Skin of body (tissue), 1 donor: ENCODE measurements at regions not wholly inside any gene's neighbourhood (a gene's known extent, or its start where the extent isn't known, plus 50 kb on each side); places are given as distances from the start of the nearest gene placed in this dataset.

Experiments
- DNase-seq: peaks from one replicate; lab custom pipeline; 2025; lab: John Stamatoyannopoulos, UW

GRCh38 chr2:83071352-83071751 lies 1387.7 kb downstream of the SUCLG1 start:
- DNase-seq, result no peak

GRCh38 chr2:83069724-83070123 lies 1389.4 kb downstream of the SUCLG1 start:
- DNase-seq, result no peak

DNA sequence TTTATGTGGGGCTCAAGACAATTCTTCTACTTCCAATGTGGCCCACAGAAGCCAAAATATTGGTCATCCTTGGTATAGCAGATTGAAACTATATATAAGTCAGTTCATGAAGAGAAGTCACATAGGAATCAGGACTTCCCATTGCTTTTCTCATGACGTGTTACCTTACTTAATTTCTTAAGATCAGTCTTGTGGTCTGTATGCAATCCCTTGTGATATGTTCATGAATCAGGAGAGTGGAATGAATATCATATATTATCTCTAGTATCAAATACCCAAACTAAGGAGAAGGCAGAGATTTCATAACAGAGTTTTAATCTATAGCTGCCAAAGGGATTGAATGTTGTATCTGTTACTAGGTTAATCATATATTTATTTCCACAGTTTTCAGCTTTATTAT lies 1390.4 kb downstream of the SUCLG1 start:
- DNase-seq, result no peak

GRCh38 chr2:83067947-83068346 lies 1391.1 kb downstream of the SUCLG1 start:
- DNase-seq, result no peak

DNA sequence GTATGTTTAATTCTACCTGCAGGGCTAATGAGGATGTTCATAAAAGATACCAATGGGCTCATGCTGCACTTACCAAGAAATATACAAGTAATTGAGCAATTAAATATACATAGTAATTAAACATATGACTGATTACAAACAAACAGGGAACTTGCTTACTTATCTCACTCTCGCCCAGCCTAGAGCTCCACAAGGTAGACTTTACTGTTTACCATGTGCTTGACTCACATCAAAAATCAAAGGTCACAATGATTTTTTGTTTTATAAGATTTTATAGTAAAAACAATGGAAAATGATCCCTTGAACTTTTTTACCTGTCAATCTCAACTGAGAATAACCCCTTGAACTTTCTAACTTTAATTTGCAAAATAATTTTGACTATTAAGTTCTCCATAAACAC lies 1395.1 kb downstream of the SUCLG1 start:
- no peak for DNase-seq

DNA sequence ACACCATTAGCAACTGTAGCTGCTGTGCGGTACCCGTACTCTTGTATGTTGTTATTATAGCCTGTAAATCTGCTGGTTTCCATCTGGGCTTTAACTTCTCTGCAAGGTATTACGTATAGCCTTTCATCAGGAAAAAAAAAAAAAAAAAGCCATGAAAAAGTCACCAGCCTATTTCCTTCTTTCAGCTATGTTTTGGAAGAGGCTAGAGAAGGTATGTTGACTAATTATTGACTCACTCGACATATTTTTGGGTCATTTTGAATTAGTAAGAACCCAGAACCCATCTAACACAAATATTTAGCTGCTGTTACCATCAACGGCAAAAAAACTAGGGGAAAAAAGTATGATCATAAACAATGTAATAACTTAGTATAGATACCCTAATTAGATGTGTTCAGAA lies 1395.6 kb downstream of the SUCLG1 start:
- no peak for DNase-seq

GRCh38 chr2:83058683-83059082 lies 1400.4 kb downstream of the SUCLG1 start:
- DNase-seq, result no peak

DNA sequence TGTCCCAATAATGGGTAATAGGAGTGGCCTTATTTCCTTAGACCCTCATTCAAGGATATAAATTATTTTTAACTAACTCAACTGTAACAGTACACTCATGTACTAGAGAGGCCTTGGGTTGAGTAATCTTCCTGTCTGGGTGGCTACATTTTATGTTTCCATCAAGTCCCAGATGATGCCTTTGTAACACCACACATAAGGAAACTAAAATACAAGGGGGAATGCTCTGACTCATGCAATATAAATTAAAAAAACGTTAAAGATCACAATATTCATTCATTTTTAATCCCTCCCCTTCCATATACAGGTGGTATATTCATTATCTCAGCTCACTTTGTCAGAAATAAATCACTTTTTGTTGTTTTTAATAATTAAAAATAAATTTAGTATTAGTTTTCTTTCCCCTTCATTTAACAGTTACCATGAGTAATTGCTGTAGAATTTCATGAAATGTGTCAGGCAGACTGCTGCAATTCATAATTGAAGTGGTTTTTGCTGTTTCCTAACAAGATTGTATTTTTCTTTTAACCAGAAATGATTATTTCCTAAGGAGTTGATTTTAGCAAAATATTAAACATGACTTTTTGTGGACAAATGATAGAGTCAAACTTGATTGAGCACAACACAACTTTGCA lies 1403.6 kb downstream of the SUCLG1 start:
- peak; percentile 44 for DNase-seq

DNA sequence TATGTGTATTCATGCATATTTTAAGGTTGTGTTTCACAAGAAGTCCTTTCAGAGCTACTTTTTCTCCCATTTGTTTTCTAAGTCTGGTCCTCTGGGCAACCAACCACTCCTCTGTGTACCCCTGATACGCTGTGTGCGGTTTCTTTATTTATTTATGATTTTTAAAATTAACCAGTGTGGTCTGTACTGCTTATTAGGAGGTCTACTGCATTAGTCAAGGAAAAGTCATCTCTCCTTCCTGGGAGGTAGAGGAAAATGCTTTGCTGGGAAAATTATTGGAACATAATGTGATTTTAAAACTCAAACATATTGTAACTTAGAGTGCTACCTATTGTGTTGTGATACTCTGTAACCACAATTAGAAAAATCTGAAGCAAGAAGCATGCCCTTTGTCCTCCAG lies 1404.3 kb downstream of the SUCLG1 start:
- DNase-seq, result no peak

DNA sequence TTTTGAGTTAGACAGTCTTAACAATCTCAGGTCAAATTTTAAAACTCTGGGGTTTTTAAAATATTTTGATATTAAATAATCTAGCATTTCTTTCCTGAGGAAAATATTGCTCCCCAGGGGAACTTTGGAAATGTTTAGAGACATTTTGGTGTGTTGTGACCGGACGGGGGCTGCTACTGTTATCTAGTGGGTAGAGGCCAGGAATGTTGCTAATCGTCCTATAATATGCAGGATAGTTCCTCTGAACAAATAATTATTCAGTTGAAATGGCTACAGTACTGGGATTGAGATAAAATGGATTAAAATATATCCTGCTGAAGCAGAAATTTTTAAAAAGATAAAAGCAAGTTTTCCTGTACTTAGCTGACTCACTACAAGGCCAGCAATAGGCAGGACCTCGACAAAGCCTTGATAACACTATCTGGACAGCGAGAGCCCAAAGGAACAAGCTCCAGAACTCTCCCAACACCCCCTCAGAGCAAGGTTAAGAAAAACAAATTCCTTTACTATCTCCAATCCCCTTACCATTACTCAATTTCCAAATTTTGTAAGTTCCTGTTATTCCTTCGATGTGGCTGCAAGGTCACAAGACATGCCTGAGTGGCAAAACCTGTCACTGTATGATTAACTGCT lies 1407.4 kb downstream of the SUCLG1 start:
- DNase-seq, result no peak

DNA sequence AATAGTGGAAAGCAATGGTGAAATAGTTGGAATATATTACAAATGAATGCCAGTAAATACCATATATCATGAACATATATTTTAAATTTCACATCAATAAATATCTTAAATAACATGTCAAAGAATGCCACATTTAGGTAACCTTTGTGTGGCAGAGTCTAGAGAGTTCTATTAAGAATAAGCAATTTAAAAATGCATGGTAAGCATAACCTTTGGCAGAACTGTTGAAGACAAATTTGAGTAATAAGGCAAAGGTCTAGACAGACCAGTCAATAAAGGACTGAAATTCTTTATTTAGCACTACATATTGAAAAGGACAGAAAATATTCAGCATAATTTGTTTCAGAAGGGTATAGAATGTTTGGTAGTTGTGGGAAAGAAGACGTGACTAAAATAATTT lies 1417.0 kb downstream of the SUCLG1 start:
- no peak for DNase-seq

DNA sequence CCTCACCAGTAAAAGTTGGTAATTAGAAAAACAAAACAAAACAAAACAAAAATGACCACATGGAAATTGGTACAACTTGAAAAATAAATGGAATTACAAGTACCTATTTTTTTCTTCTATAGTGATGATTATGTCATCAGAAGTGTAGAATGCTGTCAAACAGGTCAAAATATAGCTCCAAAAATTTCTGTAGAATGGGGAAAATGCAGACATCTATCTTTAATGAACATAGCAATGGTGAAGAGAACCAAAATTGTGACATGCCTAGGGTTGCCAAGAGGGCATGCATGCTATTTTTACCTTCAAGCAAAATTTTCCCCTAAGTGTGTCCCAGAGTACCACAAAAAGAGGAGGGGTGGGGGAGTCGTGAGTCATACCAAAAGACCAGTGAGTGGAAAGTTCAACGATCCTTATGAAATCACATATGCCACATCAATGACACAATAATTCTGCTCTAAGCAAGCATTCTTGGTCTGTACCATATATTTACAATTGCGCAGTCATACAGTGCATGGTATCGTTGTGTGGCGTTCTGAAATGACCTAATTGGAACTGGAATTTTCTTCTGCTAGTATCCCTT lies 1436.4 kb downstream of the SUCLG1 start:
- no peak for DNase-seq

GRCh38 chr2:83017366-83018090 lies 1441.6 kb downstream of the SUCLG1 start:
- no peak for DNase-seq

- DNase-seq, result no peak
Measured at GRCh38 chr2:83016343-83017110, 1442.6 kb downstream of the SUCLG1 start.

- DNase-seq, result no peak
Measured at GRCh38 chr2:83015900-83016299, 1443.2 kb downstream of the SUCLG1 start.

DNA sequence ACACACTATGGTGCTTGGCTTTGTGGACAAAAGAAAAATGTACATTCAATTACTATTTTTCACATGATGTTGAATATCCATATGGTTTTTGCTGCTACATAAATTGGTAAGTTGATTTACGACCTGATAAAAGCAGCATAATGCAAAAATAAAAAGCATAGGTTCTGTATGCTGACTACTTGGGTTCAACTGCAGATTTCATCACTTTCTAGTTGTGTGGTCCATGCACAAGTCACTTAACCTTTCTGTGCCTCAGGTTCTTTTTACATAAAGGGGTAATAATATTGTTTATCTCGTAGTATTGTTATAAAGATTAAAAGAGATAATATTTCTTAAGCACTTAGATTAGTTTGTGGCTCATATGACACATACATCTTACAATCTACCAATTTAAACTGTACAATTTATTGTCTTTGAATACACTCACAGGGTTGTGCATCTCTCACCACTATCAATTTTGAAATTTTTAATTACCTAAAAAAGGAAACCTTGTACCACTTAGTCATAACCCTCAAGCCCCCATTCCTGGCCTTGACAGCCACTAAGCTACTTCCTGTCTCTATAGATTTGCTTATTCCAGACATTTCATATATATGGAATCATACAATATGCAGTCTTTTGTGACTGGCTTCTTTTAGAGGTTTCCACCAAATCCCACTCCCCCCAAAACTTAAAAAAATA lies 1443.9 kb downstream of the SUCLG1 start:
- DNase-seq, result no peak

DNA sequence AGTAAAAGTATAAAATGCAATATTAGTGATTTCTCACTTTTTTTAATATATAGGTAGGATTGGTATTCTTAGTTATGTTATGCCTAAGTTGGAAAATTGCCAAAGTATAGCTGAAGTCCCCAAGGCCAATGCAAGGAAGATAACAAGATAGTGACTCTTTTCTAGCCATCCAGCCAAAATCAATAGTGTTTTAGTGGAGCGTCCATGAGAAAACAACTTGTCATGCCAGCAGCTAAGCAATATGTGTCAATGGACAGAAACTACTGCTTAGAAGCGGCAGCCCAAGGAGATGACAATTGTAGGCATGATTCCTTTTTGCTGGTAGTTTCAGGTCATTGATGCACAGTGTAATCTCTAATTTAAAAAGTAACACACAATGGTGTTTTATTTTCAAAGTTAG lies 1444.6 kb downstream of the SUCLG1 start:
- DNase-seq, result no peak

GRCh38 chr2:83006961-83007360 lies 1452.1 kb downstream of the SUCLG1 start:
- DNase-seq, result no peak

GRCh38 chr2:83003555-83003954 lies 1455.5 kb downstream of the SUCLG1 start:
- no peak for DNase-seq

- DNase-seq, result no peak
Measured at GRCh38 chr2:83002706-83003105, 1456.4 kb downstream of the SUCLG1 start.

- no peak for DNase-seq
Measured at GRCh38 chr2:82998781-82999180, 1460.3 kb downstream of the SUCLG1 start.
